Colonic mucosa (tissue), 4 donors: ENCODE measurements at regions not wholly inside any gene's neighbourhood (a gene's known extent, or its start where the extent isn't known, plus 50 kb on each side); places are given as distances from the start of the nearest gene placed in this dataset.

Experiments used
- DNase-seq: peaks from one replicate; pipeline ENCODE4 v3.0.0-alpha.2; 2020
- H3K27ac ChIP-seq: fragments of 200-600 bp; one replicate; pipeline ENCODE4 v1.8.0; 2021
- H3K27me3 ChIP-seq: fragments of 200-600 bp; one replicate; pipeline ENCODE4 v1.8.0; 2021
- H3K36me3 ChIP-seq: fragments of 200-600 bp; one replicate; pipeline ENCODE4 v1.8.0; 2021
- H3K4me1 ChIP-seq: fragments of 200-600 bp; one replicate; pipeline ENCODE4 v1.8.0; 2021; ENCODE audit warnings: mild to moderate bottlenecking
- H3K4me3 ChIP-seq: fragments of 200-600 bp; one replicate; pipeline ENCODE4 v1.8.0; 2021
- H3K9ac ChIP-seq, 2 donors: one replicate each; pipeline ENCODE4 v1.7.0; 2013; ENCODE audit warnings: control low read depth in 2 of 2, low read depth in 2 of 2, low read length in 2 of 2
- H3K9me3 ChIP-seq: fragments of 200-600 bp; one replicate; pipeline ENCODE4 v1.8.0; 2021
- intact Hi-C: fragments of 100-400 bp; cut with DNase I; formaldehyde crosslinking; loops from one replicate; pipeline ENCODE4 v1.14.1; 2022
- TF ChIP-seq, protein P1 (sequence below): fragments of 200-600 bp; IDR thresholded peaks from one replicate; pipeline ENCODE4 v1.8.0; 2022; ENCODE audit warnings: antibody characterized with exemption, mild to moderate bottlenecking
- donor health status: healthy.
- donor health status: DM: no; HTN: no; CAD: no.
- donor health status: DM: no; HTN: no; CAD: no.

- Histone ChIP-seq H3K9me3 (no peaks in the 10 kb centered on the region), H3K27ac (no peak overlapping the region), H3K36me3 (no peaks in the 10 kb centered on the region), H3K4me3 (no peak overlapping the region), H3K4me1 (no peaks in the 10 kb centered on the region), H3K9ac (no peak overlapping the region), H3K27me3 (no peaks in the 10 kb centered on the region)
- DNase-seq, result no peak
- intact Hi-C loops, result no loop called here
- TF ChIP-seq, protein P1, sequence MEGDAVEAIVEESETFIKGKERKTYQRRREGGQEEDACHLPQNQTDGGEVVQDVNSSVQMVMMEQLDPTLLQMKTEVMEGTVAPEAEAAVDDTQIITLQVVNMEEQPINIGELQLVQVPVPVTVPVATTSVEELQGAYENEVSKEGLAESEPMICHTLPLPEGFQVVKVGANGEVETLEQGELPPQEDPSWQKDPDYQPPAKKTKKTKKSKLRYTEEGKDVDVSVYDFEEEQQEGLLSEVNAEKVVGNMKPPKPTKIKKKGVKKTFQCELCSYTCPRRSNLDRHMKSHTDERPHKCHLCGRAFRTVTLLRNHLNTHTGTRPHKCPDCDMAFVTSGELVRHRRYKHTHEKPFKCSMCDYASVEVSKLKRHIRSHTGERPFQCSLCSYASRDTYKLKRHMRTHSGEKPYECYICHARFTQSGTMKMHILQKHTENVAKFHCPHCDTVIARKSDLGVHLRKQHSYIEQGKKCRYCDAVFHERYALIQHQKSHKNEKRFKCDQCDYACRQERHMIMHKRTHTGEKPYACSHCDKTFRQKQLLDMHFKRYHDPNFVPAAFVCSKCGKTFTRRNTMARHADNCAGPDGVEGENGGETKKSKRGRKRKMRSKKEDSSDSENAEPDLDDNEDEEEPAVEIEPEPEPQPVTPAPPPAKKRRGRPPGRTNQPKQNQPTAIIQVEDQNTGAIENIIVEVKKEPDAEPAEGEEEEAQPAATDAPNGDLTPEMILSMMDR, result no peak
These were observed 194.3 kb upstream of the ANO3 start for GRCh38 chr11:26137651-26138050.

GRCh38 chr11:26142891-26143290, 189.0 kb upstream of the ANO3 start:
- no peak overlapping the region for H3K27ac ChIP-seq
- H3K27me3 ChIP-seq, result no peaks in the 10 kb centered on the region
- no peak for DNase-seq
- H3K9me3 ChIP-seq, result no peaks in the 10 kb centered on the region
- H3K4me1 ChIP-seq, result no peaks in the 10 kb centered on the region
- TF ChIP-seq, protein P1, result no peak
- intact Hi-C loops, result no loop called here
- H3K36me3 ChIP-seq, result no peaks in the 10 kb centered on the region
- H3K9ac ChIP-seq, result no peak overlapping the region
- H3K4me3 ChIP-seq, result no peak overlapping the region

- H3K27ac ChIP-seq, result no peak overlapping the region
- TF ChIP-seq, protein P1, result no peak
- H3K36me3 ChIP-seq, result no peaks in the 10 kb centered on the region
- H3K4me3 ChIP-seq, result no peak overlapping the region
- no peaks in the 10 kb centered on the region for H3K4me1 ChIP-seq
- H3K9ac ChIP-seq, result no peak overlapping the region
- DNase-seq, result no peak
- H3K27me3 ChIP-seq, result no peaks in the 10 kb centered on the region
- H3K9me3 ChIP-seq, result no peaks in the 10 kb centered on the region
- intact Hi-C loops, result no loop called here
These were observed 188.2 kb upstream of the ANO3 start for GRCh38 chr11:26143566-26144290.

- Histone ChIP-seq H3K27me3 (no peaks in the 10 kb centered on the region), H3K9ac (no peak overlapping the region), H3K4me3 (no peak overlapping the region), H3K9me3 (no peaks in the 10 kb centered on the region), H3K27ac (no peak overlapping the region), H3K4me1 (no peaks in the 10 kb centered on the region), H3K36me3 (no peaks in the 10 kb centered on the region)
- DNase-seq, result no peak
- TF ChIP-seq, protein P1, result no peak
- intact Hi-C loops, result no loop called here
These were observed 187.6 kb upstream of the ANO3 start for GRCh38 chr11:26144291-26144690.

- intact Hi-C loops, result no loop called here
These were observed 187.0 kb upstream of the ANO3 start for GRCh38 chr11:26144911-26145310.

More at GRCh38 chr11:26144911-26145310, 187.0 kb upstream of the ANO3 start:
- Histone ChIP-seq H3K27ac (no peak overlapping the region), H3K9ac (no peak overlapping the region), H3K27me3 (no peaks in the 10 kb centered on the region), H3K36me3 (no peaks in the 10 kb centered on the region), H3K4me1 (no peaks in the 10 kb centered on the region), H3K9me3 (no peaks in the 10 kb centered on the region), H3K4me3 (no peak overlapping the region)
- TF ChIP-seq, protein P1, result no peak
- no peak for DNase-seq
